Aorta (tissue), 5 donors: ENCODE measurements at regions not wholly inside any gene's neighbourhood (a gene's known extent, or its start where the extent isn't known, plus 50 kb on each side); places are given as distances from the start of the nearest gene placed in this dataset.
A peak's percentile ranks its signal among the peaks of the same experiment; 100 is the strongest.

ENCODE experiments used
- ATAC-seq: fragments of 200-7000 bp; cut with Tn5 transposase; one replicate; pipeline ENCODE4 v1.9.1; 2022; ENCODE audit warnings: moderate library complexity; ENCODE audit not compliant: low FRiP score
- DNase-seq, 2 donors: peaks; one replicate each; pipeline ENCODE4 v3.0.0-alpha.2; 2020
- H3K27ac ChIP-seq, 2 donors: one replicate each; pipeline ENCODE4 v1.5.1; 2013; ENCODE audit warnings: low read length in 2 of 2, mild to moderate bottlenecking in 2 of 2, moderate library complexity in 2 of 2, control low read depth in 1 of 2, inconsistent platforms in 1 of 2, low read depth in 1 of 2
- H3K27me3 ChIP-seq, 2 donors: one replicate each; pipeline ENCODE4 v1.6.1; 2013; ENCODE audit warnings: control low read depth in 1 of 2, low read length in 1 of 2, mild to moderate bottlenecking in 1 of 2, moderate library complexity in 1 of 2; ENCODE audit not compliant: insufficient read depth in 2 of 2, control insufficient read depth in 1 of 2
- H3K36me3 ChIP-seq, 2 donors: one replicate each; pipeline ENCODE4 v1.6.1; 2013; ENCODE audit warnings: control low read depth in 1 of 2, low read length in 1 of 2, mild to moderate bottlenecking in 1 of 2; ENCODE audit not compliant: insufficient read depth in 2 of 2, control insufficient read depth in 1 of 2
- H3K4me1 ChIP-seq, 2 donors: one replicate each; pipeline ENCODE4 v1.6.1; 2013; ENCODE audit warnings: low read length in 2 of 2, control low read depth in 1 of 2, mild to moderate bottlenecking in 1 of 2, moderate library complexity in 1 of 2; ENCODE audit not compliant: insufficient read depth in 2 of 2, control insufficient read depth in 1 of 2
- H3K4me3 ChIP-seq, 2 donors: one replicate each; pipeline ENCODE4 v1.5.1; 2013; ENCODE audit warnings: low read length in 2 of 2, control low read depth in 1 of 2, mild to moderate bottlenecking in 1 of 2
- H3K9me3 ChIP-seq: one replicate; pipeline ENCODE4 v1.6.1; 2013; ENCODE audit warnings: mild to moderate bottlenecking, low read length; ENCODE audit not compliant: control insufficient read depth
- WGBS, 2 donors: extraction: QIAGEN DNeasy Blood & Tissue Kit; methylation state at CpG; one replicate each; pipeline ENCODE4 v1.1.7; 2013; 5-methylcytosine and 5-hydroxymethylcytosine counted together
- intact Hi-C, 2 donors: fragments of 100-400 bp; cut with DNase I; formaldehyde crosslinking; loops; one replicate each; pipeline versions ENCODE4 v1.14.2 to v1.15.0; 2022
- donor health status: healthy with polysubstance abuse.
- donor health status: Bipolar disorder and iron deficiency.
- donor health status: DM: no; HTN: no; CAD: no.
- donor health status: DM: no; HTN: no; CAD: no.
- donor health status: DM: yes; HTN: yes; CAD: no.

DNA sequence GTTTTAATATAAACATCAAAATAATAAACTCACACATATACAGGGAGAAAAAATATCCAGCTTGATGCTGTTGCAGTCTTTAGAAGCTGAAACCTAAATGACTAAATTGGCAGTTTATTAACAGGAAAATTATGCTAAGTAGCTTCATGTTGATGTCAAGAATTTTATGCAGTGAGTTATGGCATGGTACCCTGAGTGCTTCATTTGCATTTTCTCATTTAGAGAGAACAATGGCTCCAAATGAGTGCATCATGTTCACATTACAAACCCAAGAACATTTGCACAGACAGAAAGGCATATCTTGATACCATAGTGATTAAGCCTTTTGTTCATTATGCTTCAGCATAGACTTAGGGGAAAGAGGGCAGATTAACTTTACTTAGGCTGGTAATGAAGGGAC lies 102.9 kb upstream of the FSTL4 start:
- DNase-seq (no peak), ATAC-seq (no peak)
- no peak overlapping the region for H3K4me3 ChIP-seq
- H3K4me1 ChIP-seq = peaks cover 4 to 7% of the 10 kb centered on the region in 2 donors
- H3K36me3 ChIP-seq = no peaks in the 10 kb centered on the region
- no peak overlapping the region for H3K27ac ChIP-seq
- no peaks in the 10 kb centered on the region for H3K27me3 ChIP-seq
- intact Hi-C loops = no loop called here
- H3K9me3 ChIP-seq = no peaks in the 10 kb centered on the region

DNA sequence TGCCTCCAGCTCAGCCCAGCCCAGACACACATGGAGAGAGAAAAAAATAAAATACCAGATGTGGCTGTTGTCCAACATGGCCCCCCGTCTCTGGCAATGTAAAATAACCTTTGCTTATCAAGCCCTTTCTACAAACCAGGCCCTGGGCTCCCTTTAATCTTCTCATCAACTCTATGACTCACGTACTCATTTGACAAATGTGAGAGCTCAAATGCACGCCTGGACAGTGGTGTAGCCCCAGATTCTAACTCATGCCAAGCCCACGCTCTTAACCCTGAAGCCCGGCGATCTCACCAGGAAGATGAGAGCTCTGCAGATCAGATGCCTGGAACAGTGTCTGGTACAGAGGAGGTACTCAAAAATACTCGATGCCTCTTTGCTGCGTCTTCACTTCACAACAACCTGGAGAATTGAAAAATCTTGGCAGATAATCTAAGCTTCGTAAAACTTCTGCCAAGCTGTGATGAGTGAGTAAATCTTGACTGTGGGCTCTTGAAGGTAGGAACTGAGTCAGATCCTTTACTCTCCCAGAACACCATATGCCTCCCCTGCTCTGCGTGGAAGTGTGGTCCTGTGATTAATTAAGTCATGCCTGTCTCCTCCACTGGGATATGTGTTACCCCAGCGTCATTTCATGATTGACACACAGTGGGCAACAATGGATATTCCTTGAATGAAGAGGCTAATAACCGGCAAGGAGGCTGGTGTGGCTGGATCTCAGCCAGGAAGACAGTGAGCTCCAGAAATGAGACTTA lies 102.0 kb upstream of the FSTL4 start:
- WGBS, 2 donors = 71 to 74% methylated on average over 12 of the region's 12 CpGs
- ATAC-seq (no peak), DNase-seq (no peak)
- no peak overlapping the region for H3K27ac ChIP-seq
- peaks cover 4 to 7% of the 10 kb centered on the region in 2 donors for H3K4me1 ChIP-seq
- H3K4me3 ChIP-seq = no peak overlapping the region
- intact Hi-C loops = no loop called here
- no peaks in the 10 kb centered on the region for H3K27me3 ChIP-seq
- no peaks in the 10 kb centered on the region for H3K9me3 ChIP-seq
- H3K36me3 ChIP-seq = no peaks in the 10 kb centered on the region

DNA sequence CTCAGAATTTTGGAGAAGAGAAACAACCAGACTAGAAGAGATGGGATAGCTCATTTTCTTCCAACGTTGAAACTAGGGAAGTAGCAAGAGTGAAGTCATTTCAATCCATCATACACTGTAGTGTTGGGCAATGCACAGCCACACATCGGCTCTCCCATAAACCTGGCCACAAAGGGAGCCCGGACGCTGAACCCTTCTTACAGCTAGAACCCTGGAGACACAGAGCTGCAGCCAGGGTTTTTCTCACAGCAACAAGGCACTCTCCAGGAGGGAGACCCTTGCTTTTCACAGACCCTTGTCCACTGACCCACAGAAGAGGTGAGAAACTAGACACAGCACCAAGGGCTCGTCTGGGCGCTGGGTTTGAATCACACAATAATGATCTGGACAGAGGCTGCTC lies 101.4 kb upstream of the FSTL4 start:
- ATAC-seq = no peak
- H3K9me3 ChIP-seq = no peaks in the 10 kb centered on the region

DNA sequence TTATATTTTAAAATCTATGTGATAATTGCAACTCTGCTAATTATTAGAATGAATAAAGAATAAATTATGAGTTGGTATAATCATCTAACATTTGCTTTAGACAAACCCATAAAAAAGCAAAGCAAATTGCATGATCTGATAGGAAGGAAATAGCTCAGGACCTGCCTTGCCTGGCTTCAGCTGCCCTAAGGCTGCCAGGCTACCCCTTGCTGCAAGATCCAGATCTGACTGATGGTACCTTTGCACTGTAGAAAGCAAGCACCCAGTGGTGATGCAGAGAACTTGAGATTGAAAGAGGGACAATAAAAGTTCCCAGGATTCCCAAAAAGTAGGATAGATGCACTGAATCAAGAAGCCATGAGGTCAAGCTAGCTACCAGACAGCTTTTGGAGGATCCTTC lies 100.9 kb upstream of the FSTL4 start:
- Histone ChIP-seq H3K27ac (no peak overlapping the region), H3K4me1 (peaks cover 4 to 7% of the 10 kb centered on the region in 2 donors), H3K4me3 (no peak overlapping the region), H3K9me3 (no peaks in the 10 kb centered on the region), H3K27me3 (no peaks in the 10 kb centered on the region), H3K36me3 (no peaks in the 10 kb centered on the region)
- no peak for DNase-seq
- ATAC-seq = no peak
- intact Hi-C loops = no loop called here

More for the DNA sequence above, 101.4 kb upstream of the FSTL4 start:
- Histone ChIP-seq H3K36me3 (no peaks in the 10 kb centered on the region), H3K27me3 (no peaks in the 10 kb centered on the region), H3K4me3 (no peak overlapping the region), H3K4me1 (peaks cover 4 to 7% of the 10 kb centered on the region in 2 donors), H3K27ac (no peak overlapping the region)
- DNase-seq = no peak
- intact Hi-C loops = no loop called here
- WGBS, 2 donors = 78 to 88% methylated on average over 6 of the region's 6 CpGs

DNA sequence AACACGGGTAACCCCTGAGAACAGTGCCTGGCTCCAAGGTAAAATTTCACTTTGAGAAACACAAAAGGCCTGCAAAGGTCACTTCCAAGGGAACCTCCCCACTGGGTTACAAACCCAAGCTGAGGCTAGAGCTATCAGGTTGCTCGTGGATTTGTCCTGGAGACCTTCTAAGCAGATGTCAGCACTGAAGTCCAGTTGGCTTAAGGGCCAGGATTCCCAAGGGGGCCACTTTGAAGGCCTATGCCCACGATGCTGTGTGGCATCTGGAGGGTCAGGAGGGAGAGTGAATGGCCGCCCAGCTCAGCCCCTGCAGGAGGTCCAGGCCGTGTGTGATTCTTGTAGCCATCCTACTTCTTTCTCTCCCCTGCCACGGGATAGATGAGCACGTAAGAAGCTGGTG lies 100.2 kb upstream of the FSTL4 start:
- DNase-seq = no peak

DNA sequence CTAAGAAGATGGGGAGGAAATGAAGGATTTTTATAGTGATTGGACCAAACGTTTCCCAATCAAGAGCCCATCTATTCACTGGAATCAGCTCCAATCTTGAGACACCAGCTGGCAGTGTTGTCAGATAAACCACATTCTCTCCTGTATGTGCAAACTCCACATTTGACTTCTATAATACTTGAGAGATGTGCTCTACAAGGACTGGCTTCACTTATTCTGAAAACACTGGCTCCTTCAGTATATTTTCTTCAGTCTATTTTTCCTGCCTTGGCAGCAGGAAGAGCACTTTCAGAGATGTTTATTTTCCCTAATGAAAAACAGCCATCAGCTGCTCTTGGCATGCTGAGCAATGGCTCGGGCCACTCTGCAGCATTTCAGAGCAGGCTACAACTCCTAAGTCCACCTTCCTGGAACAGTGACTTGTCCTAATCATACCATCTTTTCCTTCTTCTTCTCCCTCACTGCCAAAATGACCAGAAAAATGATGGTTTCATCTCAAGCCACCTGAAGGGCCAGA lies 96.9 kb upstream of the FSTL4 start:
- Histone ChIP-seq H3K36me3 (no peaks in the 10 kb centered on the region), H3K4me1 (no peaks in the 10 kb centered on the region), H3K4me3 (no peak overlapping the region), H3K27ac (no peak overlapping the region), H3K27me3 (no peaks in the 10 kb centered on the region), H3K9me3 (no peaks in the 10 kb centered on the region)
- peak; percentile 51 for ATAC-seq
- WGBS, 2 donors = 0 to 3% methylated on average over 2 of the region's 2 CpGs
- DNase-seq = no peak
- intact Hi-C loops = no loop called here

More for the DNA sequence above, 100.2 kb upstream of the FSTL4 start:
- intact Hi-C loops = no loop called here
- Histone ChIP-seq H3K4me3 (no peak overlapping the region), H3K27ac (no peak overlapping the region), H3K36me3 (no peaks in the 10 kb centered on the region), H3K27me3 (no peaks in the 10 kb centered on the region), H3K4me1 (peaks cover 4 to 7% of the 10 kb centered on the region in 2 donors), H3K9me3 (no peaks in the 10 kb centered on the region)
- WGBS, 2 donors = 86 to 91% methylated on average over 7 of the region's 7 CpGs
- ATAC-seq = no peak

DNA sequence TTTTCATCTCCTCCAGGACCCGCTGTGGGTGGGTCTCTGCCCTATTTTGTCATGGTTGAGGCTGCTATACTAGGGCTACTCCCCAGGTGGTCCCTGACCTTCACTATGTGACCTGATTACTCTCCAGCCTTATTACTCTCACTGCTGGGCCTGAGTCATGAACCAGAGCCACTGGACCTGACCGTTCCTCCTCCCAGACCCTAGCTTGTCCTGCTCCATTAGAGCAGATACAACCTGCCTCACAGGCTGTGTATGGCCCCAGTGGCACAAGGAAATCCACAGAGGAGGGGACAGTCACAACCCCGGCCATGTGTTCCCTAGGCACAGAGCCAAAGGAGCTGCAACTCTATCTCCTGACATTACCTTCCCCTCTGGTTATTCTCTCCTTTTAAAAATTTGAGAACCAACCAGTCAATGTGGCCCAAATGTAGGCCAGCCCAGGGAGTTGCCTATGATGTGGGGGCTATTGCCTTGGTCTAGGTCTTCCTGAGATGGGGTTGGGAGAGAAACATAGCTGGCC lies 96.0 kb upstream of the FSTL4 start:
- Histone ChIP-seq H3K4me1 (no peaks in the 10 kb centered on the region), H3K27me3 (no peaks in the 10 kb centered on the region), H3K36me3 (no peaks in the 10 kb centered on the region), H3K27ac (no peak overlapping the region), H3K9me3 (no peaks in the 10 kb centered on the region), H3K4me3 (no peak overlapping the region)
- intact Hi-C loops = no loop called here
- no peak for DNase-seq
- 86 to 87% methylated on average over 3 of the region's 3 CpGs for WGBS, 2 donors
- ATAC-seq = no peak

DNA sequence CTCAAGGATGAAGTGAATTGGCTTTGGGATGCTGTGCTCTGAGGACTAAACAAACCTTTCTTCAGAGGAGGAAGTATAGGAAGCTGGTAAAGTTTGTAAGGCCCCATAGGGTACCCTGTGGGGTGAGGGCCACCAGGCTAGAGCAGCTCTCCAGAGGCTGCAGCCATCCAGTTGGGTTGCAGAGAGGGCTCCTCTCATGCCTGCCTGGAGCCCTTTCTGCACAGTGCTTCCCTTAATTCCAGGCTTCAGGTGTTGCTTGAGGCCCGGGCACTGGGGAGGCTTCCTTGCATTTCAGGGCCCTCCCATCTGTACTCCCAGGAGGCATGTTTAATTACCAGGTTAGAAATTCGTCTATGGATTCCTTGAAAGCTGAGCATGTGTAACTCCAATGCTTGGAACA lies 95.3 kb upstream of the FSTL4 start:
- WGBS, 2 donors = 59 to 77% methylated on average over 2 of the region's 2 CpGs
- intact Hi-C loops = no loop called here
- DNase-seq (no peak), ATAC-seq (no peak)
- no peak overlapping the region for H3K27ac ChIP-seq
- no peaks in the 10 kb centered on the region for H3K27me3 ChIP-seq
- H3K4me3 ChIP-seq = no peak overlapping the region
- no peaks in the 10 kb centered on the region for H3K4me1 ChIP-seq
- no peaks in the 10 kb centered on the region for H3K9me3 ChIP-seq
- no peaks in the 10 kb centered on the region for H3K36me3 ChIP-seq
